DND-41 (cell line): ENCODE measurements at regions not wholly inside any gene's neighbourhood (a gene's known extent, or its start where the extent isn't known, plus 50 kb on each side); places are given as distances from the start of the nearest gene placed in this dataset.

Experiments
- ATAC-seq: fragments of 200-7000 bp; cut with Tn5 transposase; 3 replicates; pipeline ENCODE4 v1.9.1; 2021; ENCODE audit warnings: low read depth; ENCODE audit not compliant: insufficient read depth
- DNase-seq: peaks from one replicate; pipeline ENCODE4 v3.0.0-alpha.2; 2020
- H2AFZ ChIP-seq: 2 replicates; pipeline ENCODE4 v1.6.0; 2012; ENCODE audit warnings: low read depth, low read length
- H3K27ac ChIP-seq: 2 replicates; pipeline ENCODE4 v1.5.1; 2012; ENCODE audit warnings: low read length, inconsistent platforms
- H3K27me3 ChIP-seq: fragments of 200-600 bp; sonication (generic); 2 replicates; pipeline ENCODE4 v1.6.0; 2012; ENCODE audit warnings: low read length, mild to moderate bottlenecking, inconsistent platforms; ENCODE audit not compliant: insufficient read depth, poor library complexity
- H3K36me3 ChIP-seq: 2 replicates; pipeline ENCODE4 v1.5.1; 2012; ENCODE audit warnings: low read length, inconsistent platforms; ENCODE audit not compliant: insufficient read depth
- H3K4me1 ChIP-seq: 2 replicates; pipeline ENCODE4 v1.5.1; 2012; ENCODE audit warnings: mild to moderate bottlenecking, low read length; ENCODE audit not compliant: insufficient read depth
- H3K4me2 ChIP-seq: 2 replicates; pipeline ENCODE4 v1.6.0; 2012; ENCODE audit warnings: mild to moderate bottlenecking, moderate library complexity, low read length, inconsistent platforms; ENCODE audit not compliant: insufficient read depth
- H3K4me3 ChIP-seq, 2 experiments: fragments of 200-600 bp in 1 of 2; shearing (Covaris generic) in 1 of 2; 2 replicates each; pipeline ENCODE4 v1.5.1; 2012 to 2016; ENCODE audit warnings: inconsistent platforms in 2 of 2, low read length in 2 of 2, mild to moderate bottlenecking in 2 of 2, low read depth in 1 of 2, moderate library complexity in 1 of 2
- H3K79me2 ChIP-seq: 2 replicates; pipeline ENCODE4 v1.6.0; 2012; ENCODE audit warnings: low read length, inconsistent platforms; ENCODE audit not compliant: insufficient read depth
- H3K9ac ChIP-seq: 2 replicates; pipeline ENCODE4 v1.6.0; 2012; ENCODE audit warnings: low read depth, mild to moderate bottlenecking, inconsistent platforms, low read length, moderate library complexity
- H3K9me3 ChIP-seq: 2 replicates; pipeline ENCODE4 v1.5.1; 2012; ENCODE audit warnings: low read length, moderate library complexity, mild to moderate bottlenecking, inconsistent platforms; ENCODE audit not compliant: insufficient read depth, severe bottlenecking
- H4K20me1 ChIP-seq: 2 replicates; pipeline ENCODE4 v1.6.0; 2012; ENCODE audit warnings: low read length; ENCODE audit not compliant: insufficient read depth
- CTCF ChIP-seq: IDR thresholded peaks from 2 replicates; pipeline ENCODE4 v1.5.1; 2012; ENCODE audit warnings: borderline replicate concordance, low read length, moderate library complexity, mild to moderate bottlenecking; ENCODE audit not compliant: poor library complexity, severe bottlenecking; ENCODE audit errors: extremely low read depth
- EZH2 ChIP-seq: IDR thresholded peaks from 3 replicates; pipeline ENCODE4 v1.6.1; 2012; ENCODE audit warnings: borderline replicate concordance, low read depth, mild to moderate bottlenecking, moderate library complexity, low read length, inconsistent platforms; ENCODE audit not compliant: severe bottlenecking

GRCh38 chr12:127621366-127621765, 645.6 kb upstream of the TMEM132C start:
- no peak for ATAC-seq
- no peaks in the 10 kb centered on the region for H3K36me3 ChIP-seq
- H3K9ac ChIP-seq, result no peak overlapping the region
- H3K27ac ChIP-seq, result no peak overlapping the region
- no peaks in the 10 kb centered on the region for H3K4me1 ChIP-seq
- H3K4me2 ChIP-seq, result no peak overlapping the region
- H3K79me2 ChIP-seq, result no peaks in the 10 kb centered on the region
- no peak overlapping the region for H3K4me3 ChIP-seq
- TF ChIP-seq EZH2 (no peak), CTCF (no peak)
- no peaks in the 10 kb centered on the region for H4K20me1 ChIP-seq
- no peaks in the 10 kb centered on the region for H3K27me3 ChIP-seq
- DNase-seq, result no peak
- H3K9me3 ChIP-seq, result peaks cover 3% of the 10 kb centered on the region
- no peak overlapping the region for H2AFZ ChIP-seq

GRCh38 chr12:127623362-127623761, 643.6 kb upstream of the TMEM132C start:
- Histone ChIP-seq H3K4me2 (no peak overlapping the region), H2AFZ (no peak overlapping the region), H3K27ac (no peak overlapping the region), H3K4me3 (no peak overlapping the region), H3K79me2 (no peaks in the 10 kb centered on the region), H3K27me3 (no peaks in the 10 kb centered on the region), H3K9ac (no peak overlapping the region), H3K36me3 (no peaks in the 10 kb centered on the region), H3K9me3 (peaks cover 3% of the 10 kb centered on the region), H4K20me1 (no peaks in the 10 kb centered on the region), H3K4me1 (no peaks in the 10 kb centered on the region)
- DNase-seq (no peak), ATAC-seq (no peak)
- TF ChIP-seq EZH2 (no peak), CTCF (no peak)

GRCh38 chr12:127625176-127625771, 641.7 kb upstream of the TMEM132C start:
- H3K4me3 ChIP-seq, result no peak overlapping the region
- no peaks in the 10 kb centered on the region for H3K36me3 ChIP-seq
- no peak overlapping the region for H3K9ac ChIP-seq
- TF ChIP-seq CTCF (no peak), EZH2 (no peak)
- H3K79me2 ChIP-seq, result no peaks in the 10 kb centered on the region
- DNase-seq (no peak), ATAC-seq (no peak)
- H3K9me3 ChIP-seq, result peaks cover 3% of the 10 kb centered on the region
- H3K4me1 ChIP-seq, result no peaks in the 10 kb centered on the region
- no peaks in the 10 kb centered on the region for H4K20me1 ChIP-seq
- H3K27me3 ChIP-seq, result no peaks in the 10 kb centered on the region
- no peak overlapping the region for H2AFZ ChIP-seq
- no peak overlapping the region for H3K27ac ChIP-seq
- no peak overlapping the region for H3K4me2 ChIP-seq

- H3K9ac ChIP-seq, result no peak overlapping the region
- H2AFZ ChIP-seq, result no peak overlapping the region
- no peak for DNase-seq
- no peaks in the 10 kb centered on the region for H4K20me1 ChIP-seq
- no peaks in the 10 kb centered on the region for H3K27me3 ChIP-seq
- no peaks in the 10 kb centered on the region for H3K36me3 ChIP-seq
- H3K79me2 ChIP-seq, result no peaks in the 10 kb centered on the region
- H3K4me3 ChIP-seq, result no peak overlapping the region
- H3K4me2 ChIP-seq, result no peak overlapping the region
- no peaks in the 10 kb centered on the region for H3K4me1 ChIP-seq
- TF ChIP-seq CTCF (no peak), EZH2 (no peak)
- H3K27ac ChIP-seq, result no peak overlapping the region
- no peaks in the 10 kb centered on the region for H3K9me3 ChIP-seq
- ATAC-seq, result no peak
Observed at GRCh38 chr12:127628645-127629044, 638.3 kb upstream of the TMEM132C start.
